ENCODE measurements at regions not wholly inside any gene's neighbourhood (a gene's known extent, or its start where the extent isn't known, plus 50 kb on each side); places are given as distances from the start of the nearest gene placed in this dataset.
A peak's percentile ranks its signal among the peaks of the same experiment; 100 is the strongest.

DNA sequence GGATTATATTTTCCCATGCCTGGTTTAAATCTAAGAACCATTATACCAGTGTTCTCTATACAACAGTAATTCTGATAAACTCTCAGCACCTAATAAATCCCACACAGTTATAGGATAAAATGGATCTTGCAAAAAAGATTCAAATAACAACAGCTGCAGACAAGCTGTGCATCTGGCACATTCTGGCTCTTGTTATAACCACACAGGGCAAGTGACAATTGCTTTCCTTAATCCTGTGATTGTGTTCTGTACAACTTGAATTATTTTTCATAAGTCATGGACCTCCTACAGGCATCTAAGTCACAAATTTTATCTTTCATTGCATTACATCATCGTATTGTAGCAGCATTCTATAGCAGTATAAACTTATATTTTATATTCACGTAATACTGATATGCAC is 948.3 kb downstream of the SLITRK1 start:
- DNase-seq: no peak

DNA sequence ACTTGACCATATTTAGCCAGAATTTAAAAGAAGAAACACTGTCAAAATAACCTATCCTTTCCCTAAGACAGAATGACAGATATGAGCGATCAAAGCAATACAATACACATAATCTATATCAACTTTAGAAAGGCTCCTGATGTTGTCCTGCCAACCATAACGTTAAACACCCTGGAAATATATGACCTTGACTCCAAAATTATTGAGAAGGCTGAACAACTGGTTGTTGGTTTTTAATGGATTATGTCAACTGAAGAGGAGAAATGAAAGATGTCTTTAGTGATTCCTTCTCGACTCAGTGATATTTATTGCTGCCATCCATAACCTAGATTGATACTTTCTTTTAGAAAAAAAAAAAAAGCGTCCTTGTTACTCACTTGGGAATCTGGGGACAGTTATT is 957.2 kb downstream of the SLITRK1 start:
- DNase-seq: no peak

DNA sequence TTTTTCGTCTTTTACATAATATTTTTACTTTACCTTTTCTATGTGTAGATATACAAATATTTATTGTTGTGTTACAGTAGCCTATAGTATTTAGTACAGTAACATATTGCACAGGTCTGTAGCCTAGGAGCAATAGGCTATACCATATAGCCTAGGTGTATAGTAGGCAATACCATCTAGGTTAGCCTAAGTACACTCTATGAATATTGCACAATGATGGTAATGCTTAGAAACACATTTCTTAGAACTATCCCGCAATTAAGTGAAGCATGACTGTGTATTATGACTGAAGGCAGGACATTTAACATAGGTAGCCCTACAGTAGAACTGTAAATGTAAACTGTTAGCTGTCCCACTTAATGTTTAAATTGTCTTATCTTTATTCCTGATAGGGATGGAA is 964.3 kb downstream of the SLITRK1 start:
- no peak for DNase-seq

DNA sequence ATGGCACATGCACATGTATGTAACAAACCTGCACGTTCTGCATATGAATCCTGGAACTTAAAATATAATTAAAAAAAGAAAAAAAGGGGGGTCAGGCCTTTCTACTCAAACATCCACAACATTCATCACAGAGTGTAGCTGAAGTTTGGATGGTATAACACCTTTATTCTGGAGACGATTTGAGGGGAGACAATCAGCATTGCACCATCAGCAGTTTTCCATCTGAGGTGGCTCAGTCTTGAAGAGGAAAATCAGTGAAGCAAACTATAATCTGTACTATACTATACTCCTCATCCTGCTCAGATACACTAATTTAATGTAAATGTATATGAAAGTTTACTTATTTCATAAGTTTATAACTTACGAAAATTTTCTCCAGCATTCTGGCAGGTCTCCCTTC is 969.7 kb downstream of the SLITRK1 start:
- no peak for DNase-seq

DNA sequence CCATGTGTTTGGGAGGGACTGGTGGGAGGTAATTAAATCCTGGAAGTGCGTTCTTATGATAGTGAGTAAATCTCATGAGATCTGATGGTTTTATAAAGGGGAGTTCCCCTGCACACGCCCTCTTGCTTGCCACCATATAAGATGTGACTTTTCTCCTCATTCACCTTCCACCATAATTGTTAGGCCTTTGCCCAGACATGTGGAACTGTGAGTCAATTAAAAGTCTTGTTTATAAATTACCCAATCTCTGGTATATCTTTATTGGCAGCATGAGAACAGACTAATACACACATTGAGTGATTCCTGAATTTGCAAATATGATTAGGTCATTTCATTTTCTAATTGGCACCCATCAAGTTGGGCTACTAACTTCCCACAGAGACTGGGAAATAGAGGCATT is 977.2 kb downstream of the SLITRK1 start:
- no peak for DNase-seq

DNA sequence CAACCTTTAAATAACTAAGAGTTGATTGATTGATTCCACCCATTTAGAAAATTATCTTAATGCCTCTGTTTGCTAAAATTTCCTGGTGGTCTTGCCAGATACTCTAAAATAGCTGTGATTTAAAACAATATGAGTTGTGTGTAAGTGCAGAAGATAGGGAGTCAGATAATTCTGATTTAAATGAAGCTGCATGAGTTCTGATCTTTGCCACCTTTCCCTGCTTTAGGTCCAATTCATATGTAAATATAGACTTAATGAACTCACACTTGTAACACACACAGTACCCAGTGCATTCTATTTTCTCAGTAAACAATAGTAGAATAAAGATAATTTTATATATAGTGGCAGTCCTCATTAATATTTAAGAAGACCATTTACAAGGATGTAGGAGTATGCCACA is 981.8 kb downstream of the SLITRK1 start:
- no peak for DNase-seq

DNA sequence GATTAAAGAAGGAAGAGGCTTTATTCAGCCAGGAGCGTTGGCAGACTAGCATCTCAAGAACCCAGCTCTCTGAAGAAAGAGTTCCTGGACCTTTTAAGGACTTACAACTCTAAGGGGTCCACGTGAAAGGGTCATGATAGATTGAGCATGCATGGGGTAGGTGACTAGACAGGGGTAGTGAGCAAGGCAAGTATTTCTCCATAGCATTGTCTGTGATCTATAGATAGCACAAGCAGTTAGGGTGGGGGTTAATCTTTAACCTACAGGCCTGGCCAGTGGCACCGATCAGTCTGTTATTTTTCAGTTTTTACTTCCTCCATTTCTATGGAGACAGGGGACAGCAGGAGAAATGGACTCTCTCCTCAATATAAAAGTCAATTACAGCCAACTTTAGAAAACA is 983.7 kb downstream of the SLITRK1 start:
- no peak for DNase-seq

DNA sequence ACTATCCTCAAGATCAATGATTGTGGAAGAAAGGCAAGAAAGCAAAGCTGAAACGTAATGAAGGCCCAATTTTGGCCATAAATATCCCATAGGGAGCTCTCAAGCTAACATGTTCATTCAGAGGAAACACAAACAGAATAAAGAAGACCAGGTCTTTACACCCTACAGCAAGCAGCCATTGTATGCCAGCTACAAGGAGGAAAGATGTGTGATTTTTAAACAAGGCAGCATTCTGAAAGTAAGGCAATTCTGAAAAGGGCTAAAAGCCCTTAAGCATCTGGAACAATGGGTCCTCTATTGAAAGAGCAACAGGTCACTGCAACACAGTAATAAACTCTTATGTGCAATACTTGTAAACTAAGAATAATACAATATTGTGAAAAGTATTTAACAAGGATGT is 1002.4 kb downstream of the SLITRK1 start:
- DNase-seq: no peak

DNA sequence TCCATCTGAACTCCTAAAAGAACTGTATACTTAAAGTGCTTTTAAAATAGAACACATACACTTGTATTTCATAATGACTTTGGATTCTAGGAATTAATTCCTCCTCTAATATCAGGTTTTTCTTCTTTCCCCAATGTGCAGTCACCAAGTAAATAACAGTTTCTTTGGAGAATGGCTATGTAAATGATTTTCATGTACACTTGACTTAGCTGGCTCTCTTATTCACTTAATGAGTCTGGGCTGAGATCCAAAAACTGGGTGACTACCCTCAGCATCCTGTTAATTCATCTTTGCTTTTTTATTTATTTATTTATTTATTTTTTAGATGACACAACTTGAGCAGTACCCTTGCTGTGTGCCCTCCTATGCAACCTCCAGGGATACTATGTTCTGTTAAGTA is 1003.7 kb downstream of the SLITRK1 start:
- peak; percentile 76 for DNase-seq

GRCh38 chr13:82867284-82867683 is 1015.0 kb downstream of the SLITRK1 start:
- DNase-seq: no peak

DNA sequence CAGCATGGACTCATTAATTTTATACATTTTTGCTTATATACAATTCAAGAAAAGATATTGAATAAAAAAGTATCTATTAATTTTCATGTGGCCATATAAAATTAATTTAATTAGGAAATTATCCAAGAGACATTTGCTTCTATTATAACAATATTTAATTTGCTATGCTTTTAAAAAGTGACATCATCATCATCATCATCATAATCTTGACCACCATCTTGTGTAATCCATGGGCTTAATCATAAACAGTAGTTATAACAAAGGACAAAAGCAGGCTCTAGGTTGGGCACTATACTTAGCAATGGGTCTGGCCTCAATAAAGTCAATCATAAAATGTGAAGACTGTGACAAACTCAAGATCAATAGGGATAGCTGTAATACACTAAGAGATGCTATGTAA is 1031.6 kb downstream of the SLITRK1 start:
- no peak for DNase-seq

DNA sequence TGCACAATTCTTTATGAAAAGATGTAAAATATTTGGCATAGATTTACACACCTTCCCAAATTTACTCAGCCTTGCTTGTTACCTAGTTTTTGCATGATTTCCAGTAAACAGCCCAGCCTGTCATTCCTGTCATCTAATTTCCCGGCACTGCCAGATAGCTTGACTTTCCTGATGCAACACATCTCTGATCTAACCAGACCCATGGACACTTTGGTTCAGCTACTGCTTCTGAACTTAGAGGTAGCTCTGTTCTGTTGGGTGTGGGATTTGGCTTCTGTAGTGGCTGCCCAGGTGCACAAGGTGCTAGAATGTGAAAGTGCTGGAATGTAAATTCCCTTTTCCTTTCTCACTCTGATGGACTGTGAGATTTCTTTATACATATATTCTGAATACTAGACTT is 1033.5 kb downstream of the SLITRK1 start:
- no peak for DNase-seq

DNA sequence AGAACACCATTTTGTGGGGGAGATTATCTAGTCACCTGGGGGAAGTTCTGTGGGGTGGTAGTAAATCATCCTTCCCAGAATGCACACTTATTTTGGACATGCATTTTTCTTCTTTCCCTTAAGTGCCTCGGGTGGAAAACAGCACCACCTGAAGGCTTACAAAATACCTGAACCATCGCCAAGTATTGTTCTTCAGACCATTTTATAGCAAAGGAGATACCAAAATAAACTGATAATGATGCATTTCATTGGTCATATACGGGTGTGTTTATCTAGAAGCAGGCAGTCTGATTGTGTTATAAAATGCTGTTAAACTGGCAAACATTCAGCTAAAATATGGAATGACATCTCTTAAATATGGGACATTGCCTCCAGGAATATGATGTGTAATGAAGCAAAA is 1034.7 kb downstream of the SLITRK1 start:
- DNase-seq: no peak

GRCh38 chr13:82833923-82834322 is 1048.4 kb downstream of the SLITRK1 start:
- no peak for DNase-seq

DNA sequence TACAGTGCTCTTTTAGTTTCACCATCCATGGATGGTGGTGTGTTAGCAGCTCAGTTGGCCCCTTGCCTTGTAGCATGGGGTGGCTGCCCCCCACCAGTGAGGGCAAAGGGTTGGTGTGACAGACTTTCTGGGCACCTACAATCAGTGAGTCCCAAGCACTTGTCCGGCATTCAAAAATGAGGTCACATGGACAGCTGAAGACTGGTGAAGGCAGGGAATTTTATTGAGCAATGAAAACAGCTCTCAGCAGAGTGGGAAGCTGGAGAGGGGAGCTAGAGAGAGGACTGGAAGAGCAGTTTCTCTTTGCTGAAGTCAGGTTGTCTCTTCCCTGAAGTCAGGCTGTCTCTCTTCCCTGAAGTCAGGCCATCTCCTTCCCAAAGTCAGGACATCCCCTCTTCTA is 1053.2 kb downstream of the SLITRK1 start:
- DNase-seq: no peak

- DNase-seq: no peak
Observed at GRCh38 chr13:82827724-82828123, 1054.5 kb downstream of the SLITRK1 start.

DNA sequence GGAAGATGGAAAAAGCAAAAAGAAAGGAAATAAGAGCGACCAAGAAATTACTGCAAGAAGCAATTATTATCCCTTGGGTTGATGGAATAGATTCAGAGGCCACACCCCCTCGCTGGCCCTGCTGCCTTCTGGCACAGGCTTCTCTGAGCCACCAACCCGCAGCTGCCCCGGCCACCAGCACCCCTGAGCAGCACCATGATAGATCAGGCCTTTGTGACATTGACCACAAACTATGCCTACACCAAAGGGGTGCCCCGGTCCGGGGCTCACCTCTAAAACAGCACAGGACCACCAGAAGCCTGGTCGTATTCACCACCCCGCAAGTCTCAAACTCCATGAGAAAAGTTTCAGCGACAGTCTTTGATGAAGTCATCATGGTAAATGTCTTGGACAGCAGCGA is 1059.3 kb downstream of the SLITRK1 start:
- no peak for DNase-seq

DNA sequence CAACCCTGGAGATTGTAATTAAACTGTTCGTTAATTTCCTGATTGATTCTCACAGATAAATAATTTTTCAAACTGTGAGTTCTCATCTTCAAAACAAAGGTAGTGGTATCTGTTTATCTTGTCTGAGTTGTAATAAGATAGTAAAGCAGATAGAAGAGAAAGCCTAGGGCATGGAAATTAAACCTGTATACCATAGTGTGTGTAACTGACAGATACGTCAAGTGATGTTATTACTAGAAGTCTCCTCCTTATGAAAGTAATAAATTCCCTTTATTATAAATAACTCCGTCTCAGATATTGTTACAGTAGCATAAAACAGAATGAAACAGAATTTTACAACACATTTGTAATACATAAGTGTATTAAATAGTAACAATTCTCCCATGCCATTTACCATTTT is 1065.1 kb downstream of the SLITRK1 start:
- no peak for DNase-seq

DNA sequence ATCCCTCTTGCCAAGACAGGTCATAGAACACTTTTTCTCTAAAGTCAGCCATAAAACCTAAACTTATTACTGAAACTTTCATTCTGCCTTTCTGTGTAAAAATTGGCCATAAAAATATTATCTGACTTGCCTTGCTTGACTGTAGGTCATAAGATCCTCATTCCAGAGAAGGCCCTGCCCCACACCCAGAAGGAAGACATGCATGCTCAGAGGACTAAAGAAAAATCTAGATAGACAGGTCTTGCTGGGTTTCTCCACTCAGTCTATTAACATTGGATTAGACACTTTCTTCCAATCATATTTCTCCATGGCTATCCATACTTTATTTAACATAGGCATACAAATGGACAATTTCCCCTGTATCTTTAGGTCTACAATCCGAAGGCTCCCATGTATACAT is 1066.5 kb downstream of the SLITRK1 start:
- no peak for DNase-seq

GRCh38 chr13:82803341-82803740 is 1078.9 kb downstream of the SLITRK1 start:
- DNase-seq: no peak

- no peak for DNase-seq
Observed at GRCh38 chr13:82802528-82802927, 1079.7 kb downstream of the SLITRK1 start.

GRCh38 chr13:82800391-82800790 is 1081.9 kb downstream of the SLITRK1 start:
- DNase-seq: no peak

DNA sequence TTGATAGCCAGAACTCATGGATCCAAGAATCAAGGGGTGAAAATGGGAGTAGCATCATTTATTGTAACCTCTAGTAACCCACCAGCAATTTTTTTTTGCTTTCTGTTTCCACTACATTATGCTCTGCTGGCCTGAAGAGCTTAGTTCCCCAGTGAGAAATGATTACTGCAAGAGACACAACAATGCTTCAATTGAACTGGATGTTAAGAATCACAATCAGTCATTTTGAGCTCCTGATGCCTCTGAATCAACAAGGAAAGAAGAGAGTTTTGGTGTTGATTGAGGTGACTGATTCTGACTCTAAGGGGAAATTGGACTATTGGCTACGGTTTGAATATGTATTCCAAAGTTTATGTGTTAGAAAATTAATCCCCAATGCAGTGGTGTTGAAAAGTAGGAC is 1084.4 kb downstream of the SLITRK1 start:
- DNase-seq: no peak

- DNase-seq: no peak
Observed at GRCh38 chr13:82791035-82791434, 1091.2 kb downstream of the SLITRK1 start.

DNA sequence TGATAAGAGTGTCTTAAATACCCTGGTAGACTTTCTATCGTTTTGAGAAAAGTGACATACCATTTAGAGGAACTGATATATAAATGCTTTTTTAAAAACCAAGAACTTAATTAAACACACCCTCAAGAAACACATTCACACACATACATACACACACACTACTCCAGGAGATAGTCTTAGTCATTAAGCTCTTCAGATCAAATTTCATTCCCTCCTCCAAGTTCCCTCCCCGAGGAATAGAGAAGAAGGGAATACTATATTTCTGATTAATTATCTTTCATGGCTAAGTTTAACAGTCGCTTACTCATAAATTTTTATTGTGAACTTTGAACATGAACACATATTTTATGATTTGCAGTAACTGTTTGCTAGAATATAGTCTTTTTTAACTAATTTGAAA is 1109.5 kb downstream of the SLITRK1 start:
- DNase-seq: no peak

DNA sequence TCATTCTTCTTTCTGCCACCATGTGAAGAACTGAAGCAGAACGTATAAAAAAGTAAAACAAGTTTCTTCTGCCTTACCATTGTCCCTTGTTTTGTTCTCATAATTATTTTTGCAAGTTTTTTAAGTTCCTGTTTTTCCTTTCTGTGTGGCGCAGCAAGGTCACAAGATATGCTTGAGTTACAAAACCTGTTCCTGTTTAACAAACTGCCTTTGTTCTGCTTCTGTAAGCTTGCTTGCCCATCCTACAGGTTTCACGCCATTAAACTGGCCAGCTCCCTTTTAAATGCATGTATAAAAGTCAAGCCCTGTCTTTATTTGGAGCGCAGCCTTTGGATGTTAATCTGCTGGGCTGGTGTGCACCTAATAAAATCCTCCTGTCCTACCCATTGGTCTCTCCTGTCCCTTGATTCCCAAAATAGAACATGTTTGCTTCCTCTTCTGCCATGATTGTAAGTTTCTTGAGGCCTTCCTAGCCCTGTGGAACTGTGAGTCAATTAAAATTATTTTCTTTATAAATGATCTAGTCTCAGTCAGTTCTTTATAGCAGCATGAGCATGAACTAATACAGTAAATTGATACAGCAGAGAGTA is 1115.4 kb downstream of the SLITRK1 start:
- DNase-seq: no peak
